NT2/D1 (cell line): ENCODE measurements at regions not wholly inside any gene's neighbourhood (a gene's known extent, or its start where the extent isn't known, plus 50 kb on each side); places are given as distances from the start of the nearest gene placed in this dataset.

Source experiments
- SUZ12 ChIP-seq: IDR thresholded peaks from 2 replicates; pipeline ENCODE4 v1.6.1; 2011; ENCODE audit not compliant: insufficient read length, insufficient read depth; ENCODE audit errors: extremely low read depth
- YY1 ChIP-seq: IDR thresholded peaks from 2 replicates; pipeline ENCODE4 v1.6.1; 2011; ENCODE audit not compliant: insufficient read length, insufficient read depth
- ZNF274 ChIP-seq: IDR thresholded peaks from 2 replicates; pipeline ENCODE4 v1.6.1; 2011; ENCODE audit warnings: mild to moderate bottlenecking, low read depth, low read length

DNA sequence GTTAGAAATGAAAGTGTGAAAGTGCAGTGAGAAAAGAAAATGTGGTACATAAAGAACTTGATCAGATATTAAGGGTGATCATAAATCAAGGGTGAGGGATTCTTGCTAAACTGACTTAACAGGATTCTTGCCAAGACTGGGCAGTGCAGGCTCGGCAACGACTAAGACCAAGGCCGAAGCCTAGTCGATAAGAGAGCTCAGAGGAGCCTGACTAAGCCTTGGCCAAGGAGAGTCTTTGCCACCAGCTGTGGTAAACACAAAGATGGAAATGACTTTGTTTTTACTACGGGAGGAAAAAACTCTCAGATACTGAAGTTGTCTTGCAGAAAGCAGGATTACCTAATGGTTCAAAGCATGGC is 196.6 kb downstream of the LY86 start:
- no peak for TF ChIP-seq ZNF274
- no peak for TF ChIP-seq YY1
- TF ChIP-seq SUZ12, result no peak
